ENCODE measurements at regions not wholly inside any gene's neighbourhood (a gene's known extent, or its start where the extent isn't known, plus 50 kb on each side); places are given as distances from the start of the nearest gene placed in this dataset.

DNA sequence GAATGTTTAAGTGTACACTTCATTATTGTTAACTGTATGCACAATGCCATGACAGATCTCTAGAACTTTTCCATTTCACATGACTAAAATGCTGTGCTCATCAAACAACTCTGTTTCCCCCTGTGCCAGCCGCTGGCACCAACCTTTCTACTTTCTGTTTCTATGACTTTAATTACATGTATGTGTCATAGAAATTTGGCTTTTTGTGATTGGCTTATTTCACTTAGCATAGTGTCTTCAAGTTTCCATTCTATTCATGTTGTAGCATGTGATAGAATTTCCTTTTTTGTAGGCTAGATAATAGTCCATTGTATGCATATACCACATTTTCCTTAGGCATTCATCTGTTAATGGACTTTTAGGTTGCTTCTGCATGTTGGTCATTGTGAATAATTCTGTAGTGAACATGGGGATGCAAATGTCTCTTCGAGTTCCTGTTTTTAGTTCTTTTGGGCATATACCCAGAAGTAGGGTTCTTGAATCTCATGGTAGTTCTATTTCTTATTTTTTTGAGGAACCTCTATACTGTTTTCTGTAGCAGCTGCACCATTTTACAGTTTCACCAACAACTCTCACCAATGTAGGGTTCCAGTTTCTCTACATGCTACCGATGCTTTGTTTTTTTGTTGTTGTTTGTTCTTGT, 184.4 kb upstream of the DMRT1 start:
- H3K9ac ChIP-seq (ENCODE audit: low read depth, low read length) = no peak overlapping the region
- H3K36me3 ChIP-seq (ENCODE audit: control insufficient read depth, insufficient read depth, low read length) = no peaks in the 10 kb centered on the region
- H3K27me3 ChIP-seq (ENCODE audit: control insufficient read depth, insufficient read depth, low read length) = no peaks in the 10 kb centered on the region
- no peaks in the 10 kb centered on the region for H3K9me3 ChIP-seq (ENCODE audit: control insufficient read depth, insufficient read depth, low read length)
- no peak overlapping the region for H3K4me3 ChIP-seq (ENCODE audit: low read depth, low read length)
- no peaks in the 10 kb centered on the region for H3K4me1 ChIP-seq (ENCODE audit: control insufficient read depth, insufficient read depth, low read length)

DNA sequence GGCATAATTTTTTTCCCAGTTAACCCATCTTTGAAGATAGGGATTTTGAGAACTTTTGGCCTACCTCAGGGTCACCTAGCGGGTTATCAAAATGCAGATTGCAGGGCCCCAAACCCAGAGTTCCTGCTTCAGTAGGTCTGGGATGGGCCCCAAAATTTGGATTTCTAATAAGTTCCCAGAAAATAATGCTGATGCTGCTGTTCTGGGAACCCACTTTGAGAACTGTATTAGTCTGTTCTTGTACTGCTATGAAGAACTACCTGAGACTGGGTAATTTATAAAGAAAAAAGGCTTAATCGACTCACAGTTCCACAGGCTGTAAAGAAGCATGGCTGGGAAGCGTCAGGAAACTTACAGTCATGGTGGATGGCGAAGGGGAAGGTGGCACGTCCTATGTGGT, 182.2 kb upstream of the DMRT1 start:
- Histone ChIP-seq H3K4me3 (ENCODE audit: low read depth, low read length) (no peak overlapping the region), H3K36me3 (ENCODE audit: control insufficient read depth, insufficient read depth, low read length) (no peaks in the 10 kb centered on the region), H3K4me1 (ENCODE audit: control insufficient read depth, insufficient read depth, low read length) (no peaks in the 10 kb centered on the region), H3K27me3 (ENCODE audit: control insufficient read depth, insufficient read depth, low read length) (no peaks in the 10 kb centered on the region), H3K9ac (ENCODE audit: low read depth, low read length) (no peak overlapping the region), H3K9me3 (ENCODE audit: control insufficient read depth, insufficient read depth, low read length) (no peaks in the 10 kb centered on the region)

DNA sequence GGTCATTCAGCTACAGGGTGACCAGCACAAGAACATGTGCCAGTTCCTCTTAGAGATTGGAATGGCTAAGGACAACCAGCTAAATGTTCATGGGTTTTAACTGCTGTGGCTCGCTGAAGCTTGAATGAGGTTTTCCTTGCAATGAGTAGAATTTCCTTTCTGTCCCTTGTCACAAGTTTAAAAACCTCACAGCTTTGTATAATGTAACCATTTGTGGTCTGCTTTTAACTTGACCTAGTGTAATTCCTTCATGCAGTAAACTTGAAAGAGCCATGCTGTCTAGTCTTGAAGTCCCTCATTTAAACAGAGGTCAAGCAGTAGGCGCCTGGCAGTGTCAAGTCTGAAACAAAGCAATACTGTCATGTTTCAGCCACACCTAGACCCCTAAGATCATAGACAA, 181.3 kb upstream of the DMRT1 start:
- no peaks in the 10 kb centered on the region for H3K4me1 ChIP-seq (ENCODE audit: control insufficient read depth, insufficient read depth, low read length)
- H3K4me3 ChIP-seq (ENCODE audit: low read depth, low read length) = no peak overlapping the region
- no peaks in the 10 kb centered on the region for H3K27me3 ChIP-seq (ENCODE audit: control insufficient read depth, insufficient read depth, low read length)
- no peak overlapping the region for H3K9ac ChIP-seq (ENCODE audit: low read depth, low read length)
- no peaks in the 10 kb centered on the region for H3K36me3 ChIP-seq (ENCODE audit: control insufficient read depth, insufficient read depth, low read length)
- no peaks in the 10 kb centered on the region for H3K9me3 ChIP-seq (ENCODE audit: control insufficient read depth, insufficient read depth, low read length)

DNA sequence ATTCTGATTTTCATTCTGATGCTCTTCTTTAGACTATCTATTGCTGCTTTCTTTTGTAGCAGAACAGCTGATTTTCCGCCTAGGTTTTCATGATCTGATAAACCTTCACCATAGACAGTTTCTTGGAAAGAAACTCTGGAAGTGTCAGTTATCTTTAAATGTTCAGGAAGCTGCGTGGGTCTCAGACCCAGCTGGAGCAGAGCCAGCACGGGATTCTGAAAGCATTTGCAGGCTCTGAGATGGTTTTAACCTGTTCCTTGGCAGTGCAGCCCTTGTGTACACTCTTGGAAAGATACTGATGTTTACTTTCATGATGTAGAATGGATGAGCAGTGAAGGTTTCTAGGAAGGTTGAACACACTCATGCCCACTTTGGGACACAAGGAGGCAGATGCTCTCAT, 178.0 kb upstream of the DMRT1 start:
- no peaks in the 10 kb centered on the region for H3K9me3 ChIP-seq (ENCODE audit: control insufficient read depth, insufficient read depth, low read length)

DNA sequence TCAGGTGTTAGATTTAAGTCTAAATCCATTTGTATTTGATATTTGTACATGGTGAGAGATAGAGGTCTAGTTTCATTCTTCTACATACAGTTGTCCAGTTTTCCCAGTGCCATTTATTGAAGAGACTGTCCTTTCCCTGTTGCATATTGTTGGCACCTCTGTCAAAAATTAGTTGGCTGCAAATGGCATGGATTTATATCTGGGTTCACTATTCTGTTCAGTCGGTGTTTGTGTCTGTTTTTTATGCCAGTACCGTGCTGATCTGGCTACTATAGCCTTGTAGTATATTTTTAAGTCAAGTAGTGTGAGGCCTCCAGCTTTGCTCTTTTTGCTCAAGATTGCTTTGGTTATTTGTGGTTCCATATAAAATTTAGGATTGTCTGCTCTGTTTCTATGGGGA, 176.2 kb upstream of the DMRT1 start:
- H3K4me3 ChIP-seq (ENCODE audit: low read depth, low read length) = no peak overlapping the region
- no peak overlapping the region for H3K9ac ChIP-seq (ENCODE audit: low read depth, low read length)
- no peaks in the 10 kb centered on the region for H3K9me3 ChIP-seq (ENCODE audit: control insufficient read depth, insufficient read depth, low read length)
- no peaks in the 10 kb centered on the region for H3K4me1 ChIP-seq (ENCODE audit: control insufficient read depth, insufficient read depth, low read length)
- H3K36me3 ChIP-seq (ENCODE audit: control insufficient read depth, insufficient read depth, low read length) = no peaks in the 10 kb centered on the region
- no peaks in the 10 kb centered on the region for H3K27me3 ChIP-seq (ENCODE audit: control insufficient read depth, insufficient read depth, low read length)

More for the DNA sequence above, 178.0 kb upstream of the DMRT1 start:
- Histone ChIP-seq H3K36me3 (ENCODE audit: control insufficient read depth, insufficient read depth, low read length) (no peaks in the 10 kb centered on the region), H3K9ac (ENCODE audit: low read depth, low read length) (no peak overlapping the region), H3K27me3 (ENCODE audit: control insufficient read depth, insufficient read depth, low read length) (no peaks in the 10 kb centered on the region), H3K4me1 (ENCODE audit: control insufficient read depth, insufficient read depth, low read length) (no peaks in the 10 kb centered on the region), H3K4me3 (ENCODE audit: low read depth, low read length) (no peak overlapping the region)

DNA sequence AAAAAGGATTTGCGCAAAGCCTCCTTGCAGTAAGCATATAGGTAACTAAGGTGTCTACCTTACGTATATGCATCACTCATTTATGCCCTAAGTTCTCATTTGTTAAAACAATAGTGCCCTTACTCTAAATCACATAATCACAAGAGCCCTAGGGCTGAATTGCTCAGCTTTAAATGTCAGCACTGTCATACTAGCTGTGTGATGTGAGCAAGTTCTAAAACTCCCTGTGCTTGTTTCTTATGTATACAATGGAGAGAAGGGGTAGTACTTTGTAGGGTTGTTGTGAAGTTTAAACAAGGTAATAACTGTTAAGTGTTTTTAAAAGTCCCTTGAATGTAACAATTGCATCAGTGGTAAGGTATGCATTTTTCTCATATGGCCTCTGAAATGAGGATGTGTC, 169.5 kb upstream of the DMRT1 start:
- Histone ChIP-seq H3K4me3 (ENCODE audit: low read depth, low read length) (no peak overlapping the region), H3K27me3 (ENCODE audit: control insufficient read depth, insufficient read depth, low read length) (no peaks in the 10 kb centered on the region), H3K4me1 (ENCODE audit: control insufficient read depth, insufficient read depth, low read length) (peaks cover 1% of the 10 kb centered on the region), H3K9me3 (ENCODE audit: control insufficient read depth, insufficient read depth, low read length) (no peaks in the 10 kb centered on the region), H3K9ac (ENCODE audit: low read depth, low read length) (no peak overlapping the region), H3K36me3 (ENCODE audit: control insufficient read depth, insufficient read depth, low read length) (no peaks in the 10 kb centered on the region)

DNA sequence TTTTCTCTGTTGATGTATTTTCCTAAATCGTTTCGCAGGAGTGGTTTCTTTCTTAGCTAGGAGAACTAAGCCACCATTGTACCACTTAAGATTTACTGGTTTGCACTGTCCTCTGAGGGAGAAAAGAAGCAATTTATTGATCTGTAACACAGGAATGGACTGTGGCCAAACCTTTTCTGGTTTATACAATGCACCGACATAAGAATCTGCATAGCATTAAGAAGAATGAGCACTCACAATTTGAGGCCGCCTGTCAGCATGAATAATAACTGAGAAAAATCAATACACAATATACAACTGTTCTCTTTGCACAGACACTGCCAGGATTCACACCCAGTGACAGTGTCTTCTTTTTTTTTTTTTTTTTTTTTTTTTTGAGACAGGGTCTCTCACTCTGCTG, 168.6 kb upstream of the DMRT1 start:
- Histone ChIP-seq H3K9ac (ENCODE audit: low read depth, low read length) (no peak overlapping the region), H3K4me3 (ENCODE audit: low read depth, low read length) (no peak overlapping the region), H3K4me1 (ENCODE audit: control insufficient read depth, insufficient read depth, low read length) (peaks cover 2% of the 10 kb centered on the region), H3K36me3 (ENCODE audit: control insufficient read depth, insufficient read depth, low read length) (no peaks in the 10 kb centered on the region), H3K27me3 (ENCODE audit: control insufficient read depth, insufficient read depth, low read length) (no peaks in the 10 kb centered on the region), H3K9me3 (ENCODE audit: control insufficient read depth, insufficient read depth, low read length) (no peaks in the 10 kb centered on the region)

DNA sequence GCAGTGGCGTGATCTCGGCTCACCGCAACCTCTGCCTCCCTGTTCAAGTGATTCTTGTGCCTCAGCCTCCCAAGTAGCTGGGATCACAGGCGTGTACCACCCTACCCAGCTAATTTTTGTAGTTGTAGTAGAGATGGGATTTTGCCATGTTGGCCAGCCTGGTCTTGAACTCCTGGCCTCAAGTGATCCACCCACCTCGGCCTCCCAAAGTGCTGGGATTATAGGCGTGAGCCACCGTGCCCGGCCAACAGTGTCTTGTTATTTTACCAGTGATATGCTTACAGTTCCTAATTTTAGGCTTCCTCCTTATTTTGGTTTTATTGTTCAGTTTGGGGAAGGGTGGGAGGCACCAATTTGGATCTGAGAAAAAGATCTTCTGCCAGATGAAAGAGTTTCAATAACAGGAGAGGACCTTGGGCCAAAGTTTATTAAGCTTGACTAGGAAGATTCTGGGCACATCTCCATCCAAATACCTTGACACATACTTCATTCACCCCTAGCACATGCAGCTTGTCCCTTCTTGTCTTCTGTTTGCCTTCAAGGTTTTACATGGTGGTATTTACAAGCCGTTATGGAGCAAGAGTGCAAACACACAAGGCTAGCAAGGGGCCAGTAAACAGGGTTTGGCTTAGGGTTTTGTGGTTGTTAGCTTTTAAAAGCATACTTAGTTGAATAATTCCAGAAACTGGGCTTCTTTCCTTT, 168.1 kb upstream of the DMRT1 start:
- H3K36me3 ChIP-seq (ENCODE audit: control insufficient read depth, insufficient read depth, low read length) = no peaks in the 10 kb centered on the region
- H3K9me3 ChIP-seq (ENCODE audit: control insufficient read depth, insufficient read depth, low read length) = no peaks in the 10 kb centered on the region
- no peaks in the 10 kb centered on the region for H3K27me3 ChIP-seq (ENCODE audit: control insufficient read depth, insufficient read depth, low read length)
- no peak overlapping the region for H3K9ac ChIP-seq (ENCODE audit: low read depth, low read length)
- peaks cover 2% of the 10 kb centered on the region for H3K4me1 ChIP-seq (ENCODE audit: control insufficient read depth, insufficient read depth, low read length)
- no peak overlapping the region for H3K4me3 ChIP-seq (ENCODE audit: low read depth, low read length)

DNA sequence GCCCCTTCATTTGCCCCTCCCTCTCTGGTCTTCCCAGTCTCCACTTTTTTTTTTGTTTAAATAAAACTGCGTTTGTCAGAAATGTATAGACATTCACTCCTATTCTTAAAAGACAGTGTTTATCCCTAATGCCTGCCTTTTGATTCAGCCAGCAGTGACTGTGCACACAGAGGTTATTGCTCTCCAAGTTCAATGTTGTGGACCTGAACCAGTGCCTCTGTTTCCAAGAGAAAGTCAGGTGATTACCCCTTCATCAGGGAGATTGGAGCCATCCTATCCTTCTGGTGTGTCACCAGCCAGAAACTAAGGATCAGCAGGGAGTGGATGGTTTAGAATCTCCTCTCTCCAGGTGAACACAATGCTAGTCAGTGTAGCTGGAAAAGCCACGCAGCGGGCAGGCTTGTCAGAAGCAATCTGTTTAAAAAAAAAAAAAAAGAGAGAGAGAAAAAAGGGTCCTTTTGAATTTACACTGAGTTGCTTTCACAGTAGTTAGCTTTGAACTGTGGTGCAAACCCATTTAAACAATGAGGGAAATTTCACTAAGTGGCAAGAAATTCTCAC, 167.5 kb upstream of the DMRT1 start:
- peaks cover 2% of the 10 kb centered on the region for H3K4me1 ChIP-seq (ENCODE audit: control insufficient read depth, insufficient read depth, low read length)
- no peaks in the 10 kb centered on the region for H3K36me3 ChIP-seq (ENCODE audit: control insufficient read depth, insufficient read depth, low read length)
- H3K9me3 ChIP-seq (ENCODE audit: control insufficient read depth, insufficient read depth, low read length) = no peaks in the 10 kb centered on the region
- no peak overlapping the region for H3K4me3 ChIP-seq (ENCODE audit: low read depth, low read length)
- no peaks in the 10 kb centered on the region for H3K27me3 ChIP-seq (ENCODE audit: control insufficient read depth, insufficient read depth, low read length)
- H3K9ac ChIP-seq (ENCODE audit: low read depth, low read length) = no peak overlapping the region

DNA sequence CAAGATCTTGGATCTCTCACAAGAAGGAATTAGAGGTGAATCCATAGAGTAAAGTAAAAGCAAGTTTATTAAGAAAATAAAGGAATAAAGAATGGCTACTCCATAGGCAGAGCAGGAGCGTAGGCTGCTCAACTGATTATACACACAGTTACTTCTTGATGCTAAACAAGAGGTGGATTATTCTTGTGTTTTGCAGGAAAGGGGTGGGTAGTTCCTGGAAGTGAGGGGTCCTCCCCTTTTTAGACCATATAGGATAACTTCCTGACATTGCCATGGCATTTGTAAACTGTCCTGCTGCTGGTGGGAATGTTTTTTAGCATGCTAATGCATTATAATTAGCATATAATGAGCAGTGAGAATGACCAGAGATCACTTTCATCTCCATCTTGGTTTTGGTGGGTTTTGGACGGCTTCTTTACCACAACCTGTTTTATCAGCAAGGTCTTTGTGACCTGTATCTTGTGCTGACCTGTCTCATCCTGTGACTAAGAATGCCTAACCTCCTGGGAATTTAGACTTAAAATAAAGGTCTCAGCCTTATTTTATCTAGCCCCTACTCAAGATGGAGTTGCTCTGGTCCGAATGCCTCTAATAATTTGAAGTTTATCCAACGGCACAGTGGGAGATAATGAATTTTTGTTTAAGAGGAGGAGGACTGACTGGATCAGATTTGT, 165.7 kb upstream of the DMRT1 start:
- Histone ChIP-seq H3K4me1 (ENCODE audit: control insufficient read depth, insufficient read depth, low read length) (peaks cover 2% of the 10 kb centered on the region), H3K9me3 (ENCODE audit: control insufficient read depth, insufficient read depth, low read length) (no peaks in the 10 kb centered on the region), H3K36me3 (ENCODE audit: control insufficient read depth, insufficient read depth, low read length) (no peaks in the 10 kb centered on the region), H3K27me3 (ENCODE audit: control insufficient read depth, insufficient read depth, low read length) (no peaks in the 10 kb centered on the region), H3K4me3 (ENCODE audit: low read depth, low read length) (no peak overlapping the region), H3K9ac (ENCODE audit: low read depth, low read length) (no peak overlapping the region)

DNA sequence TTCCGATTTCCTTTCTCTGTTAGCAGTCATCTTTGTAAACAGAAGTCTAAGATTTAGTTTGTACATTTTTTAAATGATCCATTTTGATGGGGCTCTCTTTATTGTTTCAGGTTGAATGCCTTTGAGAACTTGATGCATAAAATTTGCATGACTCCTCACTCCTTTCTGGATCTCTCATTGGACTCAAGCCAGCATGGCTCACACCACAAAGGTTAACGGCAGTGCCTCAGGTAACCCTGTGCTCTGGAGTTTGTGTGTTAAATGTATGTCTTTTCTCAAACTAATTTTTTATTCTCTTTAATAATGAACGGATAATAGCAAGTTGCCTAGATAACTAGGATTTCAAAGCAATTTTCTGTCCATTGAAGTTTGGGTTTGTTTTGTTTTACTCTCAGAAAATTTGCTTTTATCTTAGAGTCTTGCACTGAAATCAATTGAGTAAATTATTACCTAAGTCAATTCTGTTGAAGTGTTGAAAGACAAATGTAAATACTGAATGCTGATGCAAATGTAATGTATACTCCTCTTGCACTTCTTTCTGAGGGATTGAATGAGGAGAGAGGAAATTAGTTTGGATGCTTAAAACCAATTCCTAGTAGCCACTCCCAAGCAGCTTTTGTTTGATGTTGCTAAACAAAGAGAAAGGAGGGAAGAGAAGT, 164.6 kb upstream of the DMRT1 start:
- H3K9ac ChIP-seq (ENCODE audit: low read depth, low read length) = no peak overlapping the region
- no peaks in the 10 kb centered on the region for H3K36me3 ChIP-seq (ENCODE audit: control insufficient read depth, insufficient read depth, low read length)
- no peaks in the 10 kb centered on the region for H3K27me3 ChIP-seq (ENCODE audit: control insufficient read depth, insufficient read depth, low read length)
- H3K4me1 ChIP-seq (ENCODE audit: control insufficient read depth, insufficient read depth, low read length) = peaks cover 2% of the 10 kb centered on the region
- no peak overlapping the region for H3K4me3 ChIP-seq (ENCODE audit: low read depth, low read length)
- H3K9me3 ChIP-seq (ENCODE audit: control insufficient read depth, insufficient read depth, low read length) = no peaks in the 10 kb centered on the region
